Right lung (tissue), 2 donors: ENCODE measurements at regions not wholly inside any gene's neighbourhood (a gene's known extent, or its start where the extent isn't known, plus 50 kb on each side); places are given as distances from the start of the nearest gene placed in this dataset.
"Not testable (repeated sequence)": the region's sequence is repeated elsewhere in the genome, so short reads cannot be mapped to it uniquely, and the experiment has no call there.

Experiments used
- DNase-seq, 2 donors: peaks; one replicate each; pipeline ENCODE4 v3.0.0-alpha.2; 2013

DNA sequence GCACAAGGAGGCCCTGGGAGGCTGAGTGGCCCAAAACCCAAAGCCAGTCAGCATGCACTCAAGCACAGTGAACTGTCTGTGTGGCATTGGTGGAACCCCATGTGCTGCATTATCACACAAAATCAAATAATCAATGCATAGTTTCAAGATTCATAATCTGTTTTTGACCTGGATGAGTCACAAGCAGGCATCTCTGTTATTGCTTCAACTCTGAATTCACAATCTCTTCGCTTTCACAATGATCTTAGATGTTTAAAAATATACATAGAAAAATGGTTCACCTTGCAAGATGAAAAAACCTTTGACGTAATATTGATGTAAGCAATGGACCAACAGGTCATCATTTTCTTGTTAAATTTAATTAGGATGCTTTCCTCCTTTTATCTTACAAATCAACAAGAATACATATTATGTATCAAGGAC lies 455.4 kb downstream of the IRS2 start:
- no peak for DNase-seq

DNA sequence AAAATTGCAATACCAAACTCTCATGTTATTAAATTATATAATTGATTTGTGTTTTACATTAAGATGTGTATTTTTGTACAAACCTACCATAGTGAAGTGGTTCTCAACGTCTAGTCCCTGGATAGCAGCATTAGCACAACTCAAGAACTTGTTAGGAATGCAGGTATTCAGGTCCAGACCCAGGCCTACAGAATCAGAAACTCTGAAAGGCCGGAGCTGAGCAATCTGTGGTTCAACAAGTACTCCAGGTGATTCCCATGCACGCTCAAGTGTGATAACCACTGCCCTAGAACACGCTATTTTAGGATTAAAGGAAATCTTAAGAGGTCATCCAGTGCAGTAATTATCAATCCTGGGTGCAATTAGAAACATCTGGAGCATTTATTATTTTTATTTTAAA lies 456.3 kb downstream of the IRS2 start:
- DNase-seq = no peak

- no peak for DNase-seq
Measured at GRCh38 chr13:109329175-109329574, 457.2 kb downstream of the IRS2 start.

GRCh38 chr13:109326601-109327000 lies 459.8 kb downstream of the IRS2 start:
- DNase-seq = no peak

DNA sequence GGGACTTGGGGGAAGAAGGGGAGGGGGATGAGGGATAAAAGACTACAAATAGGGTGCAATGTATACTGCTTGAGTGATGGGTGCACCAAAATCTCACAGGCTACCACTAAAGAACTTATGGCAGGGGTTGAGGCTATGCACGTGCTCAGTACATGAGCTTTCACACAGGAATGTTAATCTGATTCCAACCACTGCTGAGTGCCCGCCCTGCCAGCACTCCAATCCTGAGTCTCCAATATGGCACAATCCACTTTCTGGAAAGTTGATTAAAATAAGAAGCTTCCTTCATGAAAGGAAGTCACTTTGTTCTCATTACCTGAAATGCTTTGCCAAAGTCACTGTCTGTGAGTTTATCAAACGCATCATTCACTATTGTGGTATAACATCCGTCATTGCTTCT lies 463.0 kb downstream of the IRS2 start:
- DNase-seq = no peak

- no peak for DNase-seq
Measured at GRCh38 chr13:109318945-109319590, 467.3 kb downstream of the IRS2 start.

DNA sequence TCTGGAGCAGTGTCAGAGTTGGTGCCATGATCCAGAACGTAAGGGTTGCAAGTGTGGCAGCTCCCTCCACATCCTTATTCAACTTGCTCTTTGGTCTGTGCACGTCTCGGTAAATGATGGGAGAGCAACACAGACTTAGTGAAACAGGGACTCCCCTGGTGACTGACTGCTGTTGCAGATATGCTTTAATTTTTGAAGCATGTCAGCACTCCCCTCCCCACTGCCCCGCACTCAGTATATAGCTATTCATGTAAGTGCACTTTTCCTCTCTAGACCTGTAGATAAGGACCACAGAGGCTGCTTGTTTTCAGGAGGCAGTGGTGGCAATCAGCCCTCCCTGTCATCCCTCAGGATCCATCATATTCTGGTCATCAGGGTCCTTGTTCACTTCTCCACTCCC lies 470.9 kb downstream of the IRS2 start:
- no peak for DNase-seq

- no peak for DNase-seq
Measured at GRCh38 chr13:109314101-109314500, 472.3 kb downstream of the IRS2 start.

- no peak for DNase-seq
Measured at GRCh38 chr13:109312399-109312798, 474.0 kb downstream of the IRS2 start.

DNA sequence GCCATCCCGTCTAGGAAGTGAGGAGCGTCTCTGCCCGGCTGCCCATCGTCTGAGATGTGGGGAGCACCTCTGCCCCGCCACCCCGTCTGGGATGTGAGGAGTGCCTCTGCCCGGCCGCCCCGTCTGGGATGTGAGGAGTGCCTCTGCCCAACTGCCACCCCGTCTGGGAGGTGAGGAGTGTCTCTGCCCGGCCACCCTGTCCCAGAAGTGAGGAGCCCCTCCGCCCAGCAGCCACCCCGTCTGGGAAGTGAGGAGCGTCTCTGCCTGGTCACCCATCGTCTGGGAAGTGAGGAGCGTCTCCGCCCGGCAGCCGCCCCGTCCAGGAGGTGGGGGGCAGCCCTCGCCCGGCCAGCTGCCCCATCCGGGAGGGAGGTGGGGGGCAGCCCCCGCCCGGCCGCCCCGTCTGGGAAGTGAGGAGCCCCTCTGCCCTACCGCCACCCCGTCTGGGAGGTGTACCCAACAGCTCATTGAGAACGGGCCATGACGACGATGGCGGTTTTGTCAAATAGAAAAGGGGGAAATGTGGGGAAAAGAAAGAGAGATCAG lies 474.9 kb downstream of the IRS2 start:
- DNase-seq = not testable (repeated sequence)

DNA sequence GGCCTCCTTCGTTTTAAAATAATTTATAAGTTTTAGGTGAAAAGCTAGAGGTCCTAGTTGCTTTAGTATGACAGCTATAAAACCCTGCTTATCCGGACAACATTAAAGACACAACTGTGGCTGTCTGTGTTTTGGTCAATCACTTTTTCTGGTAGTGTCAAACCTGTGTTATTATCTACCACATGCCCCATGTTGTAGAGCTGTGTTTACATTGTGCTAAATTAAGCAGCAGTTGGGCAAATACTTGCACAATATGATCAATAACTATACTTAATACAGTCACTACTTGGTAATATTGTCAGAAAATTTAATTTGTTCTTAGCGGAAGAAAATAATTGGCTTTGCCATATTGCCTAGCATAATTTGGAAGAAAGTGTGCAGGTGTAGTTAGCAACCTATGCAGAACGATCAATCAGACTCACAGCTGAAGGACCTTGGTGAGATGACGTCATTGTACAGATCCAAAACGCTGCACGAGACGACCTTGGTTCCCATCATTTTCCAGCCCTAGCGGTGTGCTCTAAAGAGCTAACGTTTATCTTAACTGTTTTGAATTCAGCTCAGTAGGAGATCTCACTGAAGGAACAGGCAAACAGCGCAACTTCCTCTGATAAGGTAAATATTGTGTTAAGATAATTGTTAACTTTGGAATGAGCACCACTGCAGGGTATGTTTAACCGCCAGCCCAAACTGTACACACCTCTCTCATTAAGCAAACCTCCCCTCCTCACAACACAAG lies 476.6 kb downstream of the IRS2 start:
- DNase-seq = no peak

DNA sequence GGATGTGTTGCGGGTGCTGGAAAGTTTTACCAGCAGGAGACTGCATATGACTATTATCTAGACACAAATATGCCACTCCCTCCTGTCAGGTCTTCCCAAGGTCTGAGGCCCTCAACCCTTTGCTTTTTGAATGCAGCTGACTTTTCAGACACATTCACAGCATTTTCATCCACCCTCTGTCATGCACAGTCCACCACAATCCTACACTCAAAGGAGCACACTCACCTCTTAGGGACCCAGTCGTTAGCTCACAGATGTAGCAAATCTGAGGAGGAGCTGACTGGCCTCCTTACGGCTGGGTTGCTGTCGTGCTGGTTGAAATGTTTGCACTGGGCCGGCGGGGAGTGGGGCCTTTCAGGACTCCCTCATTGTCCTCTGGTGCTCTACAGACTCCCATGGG lies 479.4 kb downstream of the IRS2 start:
- DNase-seq = no peak

DNA sequence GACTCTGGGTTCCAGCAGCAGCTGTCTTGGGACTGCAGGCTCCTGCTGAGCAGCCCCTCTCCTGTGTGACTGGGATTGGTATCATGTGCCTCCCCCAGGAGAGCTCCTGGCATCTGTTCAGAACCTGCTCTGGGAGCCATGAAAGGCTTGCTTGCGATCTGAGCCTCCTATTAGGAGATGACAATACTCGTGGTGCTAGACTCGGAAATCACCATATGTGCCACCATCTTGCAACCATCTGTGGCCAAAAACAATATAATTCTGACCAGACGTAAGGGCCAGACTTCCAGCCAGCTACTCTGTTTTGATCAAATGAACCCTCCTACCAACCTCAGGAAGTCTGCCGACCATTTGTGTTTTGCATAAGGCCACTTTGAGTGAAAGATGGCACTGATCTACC lies 484.7 kb downstream of the IRS2 start:
- DNase-seq = no peak

GRCh38 chr13:109301276-109301675 lies 485.1 kb downstream of the IRS2 start:
- no peak for DNase-seq

DNA sequence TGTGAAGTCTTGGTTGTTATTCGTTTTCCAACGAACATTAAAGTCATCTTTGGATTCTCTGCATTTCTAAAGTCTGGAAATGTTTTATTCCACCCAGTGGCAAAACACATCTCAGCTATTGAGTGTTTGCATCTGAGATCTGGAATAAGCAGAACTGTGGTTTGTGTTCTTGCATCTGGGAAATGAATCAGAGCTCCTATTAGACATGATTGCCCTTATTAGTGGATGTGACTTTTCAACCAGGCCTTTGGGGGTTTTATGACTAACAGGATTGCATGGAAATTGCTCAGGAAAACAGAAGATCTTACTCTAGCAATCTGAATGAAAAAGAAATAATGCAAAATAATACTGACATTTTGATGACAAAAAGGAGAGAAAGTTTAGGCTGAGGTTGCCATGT lies 488.8 kb downstream of the IRS2 start:
- no peak for DNase-seq

- DNase-seq = no peak
Measured at GRCh38 chr13:109293166-109293565, 493.2 kb downstream of the IRS2 start.

- no peak for DNase-seq
Measured at GRCh38 chr13:109288151-109288709, 498.2 kb downstream of the IRS2 start.

DNA sequence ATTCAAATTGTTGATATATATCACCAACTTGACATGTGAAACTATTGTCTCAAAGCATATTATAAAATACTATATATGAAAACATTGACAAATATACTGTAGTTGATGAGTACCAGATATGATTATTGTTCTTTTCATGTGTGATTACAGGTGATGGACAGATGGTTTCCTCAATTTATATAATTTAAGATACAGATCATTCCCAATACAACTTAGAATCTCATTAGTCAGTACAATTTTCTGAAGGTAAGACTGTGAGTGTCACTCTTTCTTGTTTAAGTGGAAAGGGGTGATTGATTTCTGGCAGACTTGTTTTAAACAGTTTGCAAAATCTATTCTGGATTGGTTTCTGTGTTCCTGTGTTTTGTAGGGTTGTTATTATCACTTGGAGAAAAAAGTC lies 498.8 kb downstream of the IRS2 start:
- DNase-seq = no peak

DNA sequence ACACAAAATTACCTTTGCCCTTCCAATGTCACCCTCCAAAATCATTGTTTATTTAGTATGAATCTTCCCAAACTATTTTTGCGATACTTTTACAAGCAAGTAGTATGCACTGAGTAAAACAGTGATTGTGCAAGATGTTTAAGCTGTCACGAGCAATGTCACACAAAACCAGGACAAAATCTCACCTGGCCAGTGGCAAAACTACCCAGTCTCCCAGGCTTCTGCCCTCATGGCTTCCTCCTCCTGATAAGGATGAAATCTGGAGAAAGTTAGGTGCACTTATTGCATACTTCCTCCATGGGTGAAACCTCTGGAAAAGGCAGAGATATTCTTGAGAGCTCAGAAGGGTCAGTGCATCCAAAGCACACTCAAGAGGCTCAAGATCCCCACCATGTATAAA lies 500.8 kb downstream of the IRS2 start:
- no peak for DNase-seq

DNA sequence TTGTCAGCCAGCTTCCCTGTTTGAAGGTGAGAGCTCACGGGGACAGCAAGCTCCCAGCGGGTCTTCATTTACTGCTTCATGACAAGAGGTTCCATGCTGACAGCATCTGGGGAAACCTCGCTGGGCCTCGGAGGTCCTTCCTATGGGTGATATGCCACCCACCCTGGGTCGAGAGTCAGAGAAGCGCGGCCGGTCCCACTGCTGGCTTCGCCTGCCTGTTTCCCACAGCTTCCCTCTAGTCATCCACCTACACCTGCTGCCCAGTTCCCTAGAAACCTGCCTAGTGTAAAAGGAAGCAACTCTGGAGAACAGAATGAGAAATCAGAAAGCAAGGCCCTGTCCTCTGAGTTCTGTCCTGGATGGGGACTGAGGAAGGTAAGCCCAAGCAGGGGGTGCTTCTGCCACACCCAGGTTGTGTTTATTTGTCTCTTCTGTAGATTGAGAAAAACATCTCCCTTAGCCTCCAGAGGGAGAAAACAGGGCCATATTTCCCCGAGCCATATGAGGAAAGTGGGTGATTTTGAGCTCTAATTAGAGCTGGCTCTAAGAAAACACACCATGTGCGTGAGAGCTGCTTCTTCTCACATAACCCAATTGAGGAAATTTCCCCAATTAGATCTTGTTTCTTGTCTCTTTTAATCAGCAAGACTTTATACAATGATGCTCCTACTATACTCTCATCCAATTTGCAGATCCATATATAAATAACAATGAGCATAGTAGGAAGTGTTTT lies 504.3 kb downstream of the IRS2 start:
- no peak for DNase-seq

GRCh38 chr13:109281017-109281902 lies 505.1 kb downstream of the IRS2 start:
- DNase-seq = no peak
